ENCODE measurements at regions not wholly inside any gene's neighbourhood (a gene's known extent, or its start where the extent isn't known, plus 50 kb on each side); places are given as distances from the start of the nearest gene placed in this dataset.

GRCh38 chr22:22830193-22830592, 57.4 kb upstream of the IGLL5 start:
- intact Hi-C loops (cut with micrococcal nuclease; ENCODE audit: unreplicated experiment) = no loop called here
- ATAC-seq (no peak), DNase-seq (ENCODE audit: low spot score) (no peak), FAIRE-seq (no peak)
- no peak for TF ChIP-seq EZH2 (conservative IDR thresholded peaks at IDR 0.05; ENCODE audit: low read depth, low read length)
- no peak for TF ChIP-seq CHD2 (IDR thresholded peaks at IDR 0.05; ENCODE audit: low read depth, low read length)
- no peak for TF ChIP-seq MYNN (CRISPR knock-in tag; IDR thresholded peaks at IDR 0.05; ENCODE audit: low read depth)
- TF ChIP-seq ZBTB1 (CRISPR knock-in tag; IDR thresholded peaks at IDR 0.05; ENCODE audit: borderline replicate concordance) = no peak
- TF ChIP-seq PAWR (CRISPR knock-in tag; IDR thresholded peaks at IDR 0.05; ENCODE audit: borderline replicate concordance) = no peak
- TF ChIP-seq ZIK1 (CRISPR knock-in tag; IDR thresholded peaks at IDR 0.05; ENCODE audit: borderline replicate concordance, low read depth) = no peak
- no peak for TF ChIP-seq ATF6 (CRISPR knock-in tag; conservative IDR thresholded peaks at IDR 0.05)
- TF ChIP-seq JUND (CRISPR knock-in tag; IDR thresholded peaks at IDR 0.05) = no peak
- TF ChIP-seq ZNF570 (CRISPR knock-in tag; IDR thresholded peaks at IDR 0.05; ENCODE audit: borderline replicate concordance) = no peak
- no peak for TF ChIP-seq GATA4 (IDR thresholded peaks at IDR 0.05; ENCODE audit: borderline replicate concordance, low read depth)
- no peak for TF ChIP-seq NR2F6 (IDR thresholded peaks at IDR 0.05)
- no peak for TF ChIP-seq NR2F6 (CRISPR knock-in tag; IDR thresholded peaks at IDR 0.05)
- TF ChIP-seq, protein P1, sequence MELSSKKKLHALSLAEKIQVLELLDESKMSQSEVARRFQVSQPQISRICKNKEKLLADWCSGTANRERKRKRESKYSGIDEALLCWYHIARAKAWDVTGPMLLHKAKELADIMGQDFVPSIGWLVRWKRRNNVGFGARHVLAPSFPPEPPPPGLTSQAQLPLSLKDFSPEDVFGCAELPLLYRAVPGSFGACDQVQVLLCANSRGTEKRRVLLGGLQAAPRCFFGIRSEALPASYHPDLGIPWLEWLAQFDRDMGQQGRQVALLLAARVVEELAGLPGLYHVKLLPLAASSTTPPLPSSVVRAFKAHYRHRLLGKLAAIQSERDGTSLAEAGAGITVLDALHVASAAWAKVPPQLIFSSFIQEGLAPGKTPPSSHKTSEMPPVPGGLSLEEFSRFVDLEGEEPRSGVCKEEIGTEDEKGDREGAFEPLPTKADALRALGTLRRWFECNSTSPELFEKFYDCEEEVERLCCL (CRISPR knock-in tag; IDR thresholded peaks at IDR 0.05; ENCODE audit: borderline replicate concordance) = no peak
- no peak for TF ChIP-seq ZBTB25 (CRISPR knock-in tag; IDR thresholded peaks at IDR 0.05)
- no peak for TF ChIP-seq POLR2G (IDR thresholded peaks at IDR 0.05; ENCODE audit: low read depth, low read length)
- TF ChIP-seq KLF13 (CRISPR knock-in tag; IDR thresholded peaks at IDR 0.05) = no peak
- H3K9me3 ChIP-seq (ENCODE audit: low read length) = no peaks in the 10 kb centered on the region
- no peaks in the 10 kb centered on the region for H3K79me2 ChIP-seq (ENCODE audit: insufficient read depth, low read length)
- no peak overlapping the region for H3K27ac ChIP-seq (ENCODE audit: extremely low read length, insufficient read depth, low read length)
- H3K4me3 ChIP-seq (replicated peaks in 1 of 3; ENCODE audit: insufficient read depth in 1 of 3, low read depth in 2 of 3, low read length in 3 of 3) = no peak overlapping the region
- no TSS peak for BruUV-seq (replicated peaks)
- no peak overlapping the region for H3K4me2 ChIP-seq (ENCODE audit: low read depth, low read length)
- in situ Hi-C loops (cut with HindIII; ENCODE audit: extremely low pct_ligation_motif_present, low pct_unique_long_range_greater_than_20kb) = no loop called here
- H3K36me3 ChIP-seq (replicated peaks in 1 of 2; ENCODE audit: control insufficient read depth in 1 of 2, insufficient read depth in 2 of 2, low read length in 2 of 2) = no peaks in the 10 kb centered on the region
- peaks cover 1 to 23% of the 10 kb centered on the region in 2 experiments; a peak in 3 of 5 replicates for H3K27me3 ChIP-seq (ENCODE audit: control insufficient read depth in 1 of 2, insufficient read depth in 2 of 2, low read length in 2 of 2)
- H4K20me1 ChIP-seq (ENCODE audit: insufficient read depth, low read length) = no peaks in the 10 kb centered on the region
- H2AFZ ChIP-seq (ENCODE audit: low read length) = no peak overlapping the region
- WGBS (ENCODE audit: low lambda C conversion rate) = 3% methylated on average over 2 of the region's 2 CpGs
- POLR2A ChIA-PET = no interaction called here
- CTCF ChIA-PET (ENCODE audit: low intra/inter-chr PET ratio, low total read pairs) = no interaction called here
- no peak overlapping the region for H3K9ac ChIP-seq (ENCODE audit: insufficient read depth, low read depth, low read length)
- H3K4me1 ChIP-seq (ENCODE audit: insufficient read depth, low read length) = no peaks in the 10 kb centered on the region

Measured in HepG2 (cell line).